DOHH2 (cell line): ENCODE measurements at regions not wholly inside any gene's neighbourhood (a gene's known extent, or its start where the extent isn't known, plus 50 kb on each side); places are given as distances from the start of the nearest gene placed in this dataset.

Source experiments
- CTCF ChIP-seq: fragments of 200-600 bp; sonication (generic); IDR thresholded peaks from one replicate; pipeline ENCODE4 v1.5.1; 2014; ENCODE audit warnings: antibody characterized with exemption, mild to moderate bottlenecking, low read depth, low read length; ENCODE audit not compliant: poor library complexity, severe bottlenecking
- EZH2phosphoT487 ChIP-seq: fragments of 200-600 bp; sonication (generic); IDR thresholded peaks from 2 replicates; pipeline ENCODE4 v1.6.1; 2017; ENCODE audit warnings: borderline replicate concordance, mild to moderate bottlenecking, antibody characterized with exemption, low read length, moderate library complexity, mixed read lengths

DNA sequence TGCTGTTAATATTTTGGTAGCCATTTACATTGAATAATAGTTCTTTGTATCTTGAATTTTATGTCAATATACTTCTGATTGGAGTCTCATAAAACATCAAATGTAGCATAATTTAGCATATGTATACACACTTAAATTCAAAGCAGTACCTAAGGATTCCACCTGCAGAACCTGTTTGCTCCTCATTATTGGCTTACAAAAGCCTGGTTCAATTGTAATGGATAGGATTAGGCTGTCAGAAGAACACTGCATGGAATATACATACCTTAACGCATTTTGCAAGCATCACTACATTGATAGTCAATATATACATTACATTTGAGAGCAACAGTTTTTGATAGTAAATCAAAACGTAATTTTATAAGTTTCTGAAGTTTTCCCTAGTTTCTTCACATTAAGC, 711.3 kb upstream of the COX7C start:
- TF ChIP-seq CTCF, result no peak
- no peak for TF ChIP-seq EZH2phosphoT487
